ENCODE measurements at regions not wholly inside any gene's neighbourhood (a gene's known extent, or its start where the extent isn't known, plus 50 kb on each side); places are given as distances from the start of the nearest gene placed in this dataset.

- no peak for TF ChIP-seq YY1 (IDR thresholded peaks at IDR 0.05; ENCODE audit: low read depth, low read length)
- TF ChIP-seq IRF4 (IDR thresholded peaks at IDR 0.05; ENCODE audit: low read depth, low read length): no peak
- no peak for TF ChIP-seq TCF12 (IDR thresholded peaks at IDR 0.05; ENCODE audit: low read depth, low read length)
- no peak for TF ChIP-seq DPF2 (IDR thresholded peaks at IDR 0.05)
- TF ChIP-seq POLR2A (IDR thresholded peaks at IDR 0.05; ENCODE audit: low read depth, low read length): no peak
- TF ChIP-seq CTCF (IDR thresholded peaks at IDR 0.05 in 2 of 3, conservative IDR thresholded peaks at IDR 0.05 in 1 of 3; ENCODE audit: control insufficient read depth in 2 of 3, extremely low read depth in 1 of 3, insufficient read depth in 1 of 3, low read depth in 3 of 3, low read length in 3 of 3): no peak
- TF ChIP-seq EP300 (IDR thresholded peaks at IDR 0.05; ENCODE audit: borderline replicate concordance in 1 of 2, control insufficient read depth in 1 of 2, low read depth in 2 of 2, low read length in 2 of 2): no peak
Measured at GRCh38 chr20:57883224-57883623, 173.4 kb upstream of the PMEPA1 start.

Measured in GM12878 (cell line).